ENCODE measurements at regions not wholly inside any gene's neighbourhood (a gene's known extent, or its start where the extent isn't known, plus 50 kb on each side); places are given as distances from the start of the nearest gene placed in this dataset.

GRCh38 chr6:156509496-156509895 lies 267.7 kb upstream of the ARID1B start:
- TF ChIP-seq TSHZ2 (CRISPR knock-in tag; IDR thresholded peaks at IDR 0.05) (no peak), ZNF565 (CRISPR knock-in tag; conservative IDR thresholded peaks at IDR 0.05; ENCODE audit: low read depth) (no peak), ZNF8 (CRISPR knock-in tag; IDR thresholded peaks at IDR 0.05) (no peak), RARB (CRISPR knock-in tag; IDR thresholded peaks at IDR 0.05) (no peak), TOX (CRISPR knock-in tag; IDR thresholded peaks at IDR 0.05; ENCODE audit: borderline replicate concordance) (no peak), ISL1 (CRISPR knock-in tag; IDR thresholded peaks at IDR 0.05) (no peak), ZFP3 (CRISPR knock-in tag; IDR thresholded peaks at IDR 0.05) (no peak), CSDC2 (CRISPR knock-in tag; IDR thresholded peaks at IDR 0.05) (no peak)
- ATAC-seq: no peak

GRCh38 chr6:156508923-156509322 lies 268.3 kb upstream of the ARID1B start:
- no peak for ATAC-seq
- TF ChIP-seq ZFP3 (CRISPR knock-in tag; IDR thresholded peaks at IDR 0.05) (no peak), TCF4 (CRISPR knock-in tag; IDR thresholded peaks at IDR 0.05; ENCODE audit: borderline replicate concordance) (no peak), ESRRG (CRISPR knock-in tag; IDR thresholded peaks at IDR 0.05) (no peak), ZNF8 (CRISPR knock-in tag; IDR thresholded peaks at IDR 0.05) (no peak)

- no peak for TF ChIP-seq ZNF70 (CRISPR knock-in tag; IDR thresholded peaks at IDR 0.05)
- no peak for TF ChIP-seq OSR1 (CRISPR knock-in tag; IDR thresholded peaks at IDR 0.05)
- no peak for TF ChIP-seq RARB (CRISPR knock-in tag; IDR thresholded peaks at IDR 0.05)
- no peak for TF ChIP-seq GLIS3 (CRISPR knock-in tag; IDR thresholded peaks at IDR 0.05)
- TF ChIP-seq ISL1 (CRISPR knock-in tag; IDR thresholded peaks at IDR 0.05): no peak
- no peak for TF ChIP-seq TCF4 (CRISPR knock-in tag; IDR thresholded peaks at IDR 0.05; ENCODE audit: borderline replicate concordance)
- TF ChIP-seq PATZ1 (CRISPR knock-in tag; IDR thresholded peaks at IDR 0.05; ENCODE audit: borderline replicate concordance): no peak
- no peak for TF ChIP-seq ZNF565 (CRISPR knock-in tag; conservative IDR thresholded peaks at IDR 0.05; ENCODE audit: low read depth)
- TF ChIP-seq ZFP30 (CRISPR knock-in tag; IDR thresholded peaks at IDR 0.05): no peak
- TF ChIP-seq CREB5 (CRISPR knock-in tag; IDR thresholded peaks at IDR 0.05; ENCODE audit: low read depth): no peak
- TF ChIP-seq POU6F1 (CRISPR knock-in tag; IDR thresholded peaks at IDR 0.05; ENCODE audit: borderline replicate concordance, low read depth): no peak
- no peak for ATAC-seq
Observed at GRCh38 chr6:156508126-156508525, 269.1 kb upstream of the ARID1B start.

GRCh38 chr6:156507656-156508055 lies 269.5 kb upstream of the ARID1B start:
- TF ChIP-seq ZNF8 (CRISPR knock-in tag; IDR thresholded peaks at IDR 0.05) (no peak), PPARA (CRISPR knock-in tag; IDR thresholded peaks at IDR 0.05; ENCODE audit: borderline replicate concordance) (no peak), CSDC2 (CRISPR knock-in tag; IDR thresholded peaks at IDR 0.05) (no peak), POU6F1 (CRISPR knock-in tag; IDR thresholded peaks at IDR 0.05; ENCODE audit: borderline replicate concordance, low read depth) (no peak), BACH2 (CRISPR knock-in tag; IDR thresholded peaks at IDR 0.05; ENCODE audit: borderline replicate concordance) (no peak), ARNTL (CRISPR knock-in tag; IDR thresholded peaks at IDR 0.05; ENCODE audit: borderline replicate concordance, low read depth) (no peak), ZC3H10 (CRISPR knock-in tag; IDR thresholded peaks at IDR 0.05) (no peak), CREB5 (CRISPR knock-in tag; IDR thresholded peaks at IDR 0.05; ENCODE audit: low read depth) (no peak), TOX (CRISPR knock-in tag; IDR thresholded peaks at IDR 0.05; ENCODE audit: borderline replicate concordance) (no peak), TCF4 (CRISPR knock-in tag; IDR thresholded peaks at IDR 0.05; ENCODE audit: borderline replicate concordance) (no peak), ISL1 (CRISPR knock-in tag; IDR thresholded peaks at IDR 0.05) (no peak), OSR1 (CRISPR knock-in tag; IDR thresholded peaks at IDR 0.05) (no peak), ZFP30 (CRISPR knock-in tag; IDR thresholded peaks at IDR 0.05) (no peak)
- ATAC-seq: no peak
